K562 (cell line): ENCODE measurements at regions not wholly inside any gene's neighbourhood (a gene's known extent, or its start where the extent isn't known, plus 50 kb on each side); places are given as distances from the start of the nearest gene placed in this dataset.

ENCODE experiments used
- ATAC-seq: fragments of 200-7000 bp; cut with Tn5 transposase; 3 replicates; pipeline ENCODE4 v1.9.1; 2020; ENCODE audit warnings: moderate library complexity
- BruUV-seq: library from RNA; stranded (reverse); fragments of 400-500 nt; replicated peaks from 2 replicates; lab custom pipeline; 2021; lab: Mats Ljungman, UMichigan
- CTCF ChIA-PET: fragments of 300-600 bp; formaldehyde crosslinking; extraction: SDS; loops from one replicate; lab custom pipeline; 2021; ENCODE audit warnings: low intra/inter-chr PET ratio; lab: Yijun Ruan, JAX
- POLR2A ChIA-PET: fragments of 300-600, 350-650 bp; sonication (Branson Sonifier 250); formaldehyde crosslinking; extraction: SDS; loops from one replicate; lab custom pipeline; 2021; ENCODE audit warnings: antibody characterized with exemption, inconsistent platforms; lab: Yijun Ruan, JAX
- DNase-seq, 4 experiments: peaks; one replicate each; pipeline versions ENCODE4 v3.0.0 to v3.0.0-alpha.2; 2011 to 2018; ENCODE audit warnings: low spot score in 3 of 4, mixed read lengths in 3 of 4; ENCODE audit errors: extremely low read depth in 1 of 4
- FAIRE-seq: peaks from 2 replicates; lab custom pipeline; 2011; peaks lifted over from hg19 to GRCh38; lab: Jason Lieb, UNC
- H2AFZ ChIP-seq: 2 replicates; pipeline ENCODE4 v1.6.0; 2011; ENCODE audit warnings: low read depth, low read length, control low read depth, inconsistent platforms
- H3K27ac ChIP-seq: fragments of 200-600 bp; 3 replicates; pipeline ENCODE4 v1.8.0; 2011; ENCODE audit warnings: low read depth, mild to moderate bottlenecking, control low read depth, inconsistent platforms, low read length, moderate library complexity, mixed read lengths; ENCODE audit errors: extremely low read depth
- H3K27me3 ChIP-seq, 2 experiments: fragments of 300-600 bp in 1 of 2; 2 replicates in 1 of 2; 3 replicates in 1 of 2; pipeline versions ENCODE4 v1.6.0 to v1.8.0; 2011; ENCODE audit warnings: inconsistent platforms in 2 of 2, low read length in 2 of 2, mild to moderate bottlenecking in 1 of 2, mixed read lengths in 1 of 2, moderate library complexity in 1 of 2; ENCODE audit not compliant: control insufficient read depth in 2 of 2, insufficient read depth in 2 of 2
- H3K36me3 ChIP-seq: fragments of 300-600 bp; 3 replicates; pipeline ENCODE4 v1.8.0; 2011; ENCODE audit warnings: mild to moderate bottlenecking, low read length, inconsistent platforms; ENCODE audit not compliant: control insufficient read depth, insufficient read depth
- H3K4me1 ChIP-seq, 2 experiments: fragments of 200-600 bp in 1 of 2; replicated peaks in 1 of 2; 2 replicates in 1 of 2; 3 replicates in 1 of 2; pipeline versions ENCODE4 v1.5.1 to v1.8.0; 2011; ENCODE audit warnings: inconsistent platforms in 2 of 2, low read length in 2 of 2, mild to moderate bottlenecking in 1 of 2, mixed read lengths in 1 of 2, moderate library complexity in 1 of 2; ENCODE audit not compliant: control insufficient read depth in 2 of 2, insufficient read depth in 2 of 2
- H3K4me2 ChIP-seq: 2 replicates; pipeline ENCODE4 v1.6.1; 2011; ENCODE audit warnings: low read length, control low read depth, inconsistent platforms, mixed read lengths; ENCODE audit not compliant: insufficient read depth
- H3K4me3 ChIP-seq: fragments of 200-600 bp; sonication (generic), shearing (Covaris generic); 2 replicates; pipeline ENCODE4 v1.5.1; 2016; ENCODE audit warnings: control low read depth, inconsistent platforms
- H3K79me2 ChIP-seq: fragments of 200-600 bp; 3 replicates; pipeline ENCODE4 v1.8.0; 2011; ENCODE audit warnings: low read length, inconsistent platforms; ENCODE audit not compliant: control insufficient read depth, insufficient read depth
- H3K9ac ChIP-seq, 2 experiments: 2 replicates each; pipeline versions ENCODE4 v1.6.0 to v1.6.1; 2011; ENCODE audit warnings: low read depth in 2 of 2, low read length in 2 of 2, control low read depth in 1 of 2, inconsistent platforms in 1 of 2, mild to moderate bottlenecking in 1 of 2, mixed read lengths in 1 of 2; ENCODE audit not compliant: insufficient read depth in 1 of 2
- H3K9me1 ChIP-seq: one replicate; pipeline ENCODE4 v1.6.0; 2011; ENCODE audit warnings: inconsistent platforms, mild to moderate bottlenecking, low read length, moderate library complexity; ENCODE audit not compliant: control insufficient read depth, insufficient read depth
- H3K9me3 ChIP-seq: replicated peaks from 2 replicates; pipeline ENCODE4 v1.5.1; 2011; ENCODE audit warnings: low read depth, low read length, inconsistent platforms; ENCODE audit not compliant: control insufficient read depth, insufficient read depth
- H4K20me1 ChIP-seq: replicated peaks from 2 replicates; pipeline ENCODE4 v1.6.1; 2011; ENCODE audit warnings: low read length, inconsistent platforms, mixed read lengths; ENCODE audit not compliant: control insufficient read depth, insufficient read depth
- BCOR ChIP-seq: fragments of 450-650 bp; IDR thresholded peaks from 2 replicates; pipeline ENCODE4 v1.6.1; 2016
- CBFA2T2 ChIP-seq: fragments of 450-650 bp; conservative IDR thresholded peaks from 2 replicates; pipeline ENCODE4 v1.6.1; 2017; ENCODE audit warnings: mild to moderate bottlenecking
- CCAR2 ChIP-seq: fragments of 200-400 bp; formaldehyde crosslinking; IDR thresholded peaks from 2 replicates; pipeline ENCODE4 v1.6.1; 2017; ENCODE audit warnings: mild to moderate bottlenecking, low read depth, low read length
- GATA2 ChIP-seq: sonication (generic); formaldehyde crosslinking; IDR thresholded peaks from 2 replicates; pipeline ENCODE4 v1.4.0; 2020; ENCODE audit warnings: mild to moderate bottlenecking, missing genetic modification reagents
- HDGF ChIP-seq: fragments of 450-650 bp; IDR thresholded peaks from 2 replicates; pipeline ENCODE4 v1.6.1; 2016
- ZNF146 ChIP-seq: IDR thresholded peaks from one replicate; pipeline ENCODE4 v1.6.1; 2018; ENCODE audit warnings: missing compliant biosample characterization; ENCODE audit not compliant: unreplicated experiment
- ZNF384 ChIP-seq: IDR thresholded peaks from 2 replicates; pipeline ENCODE4 v1.6.1; 2012; ENCODE audit warnings: low read depth, low read length, improper control_type of control experiment
- WGBS: fragments of 100-300 bp; shearing (Covaris generic); methylation state at CpG from one replicate; pipeline ENCODE4 v1.1.6; 2016; ENCODE audit warnings: low coverage, mixed read lengths; ENCODE audit not compliant: insufficient coverage; ENCODE audit errors: missing lambda C conversion rate; 5-methylcytosine and 5-hydroxymethylcytosine counted together
- in situ Hi-C: fragments of 300-500 bp; cut with MboI; formaldehyde crosslinking; loops from 4 replicates; pipeline ENCODE4 v1.15.0; 2018; ENCODE audit warnings: inconsistent platforms, mixed read lengths
- intact Hi-C: fragments of 100-400 bp; cut with micrococcal nuclease; formaldehyde crosslinking; loops from 2 replicates; pipeline ENCODE4 v1.14.2; 2022
- TF ChIP-seq, protein P1 (sequence below), 3 experiments: fragments of 200-800 bp in 1 of 3; fragments of 250-450 bp in 1 of 3; fragments of 450-650 bp in 1 of 3; sonication (Bioruptor Pico) in 1 of 3; sonication (Bioruptor generic) in 1 of 3; formaldehyde crosslinking in 1 of 3; IDR thresholded peaks; 2 replicates each; pipeline versions ENCODE4 v1.6.1 to v1.8.0; 2016 to 2022; ENCODE audit warnings: mild to moderate bottlenecking in 2 of 3, missing genetic modification characterization in 2 of 3, missing compliant biosample characterization in 1 of 3, moderate library complexity in 1 of 3
- TF ChIP-seq, protein P2 (sequence below): sonication (generic); formaldehyde crosslinking; IDR thresholded peaks from 2 replicates; pipeline ENCODE4 v1.9.0; 2022; ENCODE audit warnings: mild to moderate bottlenecking, missing genetic modification reagents
- TF ChIP-seq, protein P3 (sequence below): sonication (generic); formaldehyde crosslinking; IDR thresholded peaks from 2 replicates; pipeline ENCODE4 v1.8.1; 2022; ENCODE audit warnings: missing genetic modification reagents
- TF ChIP-seq, protein P4 (sequence below): fragments of 450-650 bp; IDR thresholded peaks from 2 replicates; pipeline ENCODE4 v1.6.1; 2018; ENCODE audit warnings: mild to moderate bottlenecking, low read depth; ENCODE audit not compliant: partially characterized antibody

DNA sequence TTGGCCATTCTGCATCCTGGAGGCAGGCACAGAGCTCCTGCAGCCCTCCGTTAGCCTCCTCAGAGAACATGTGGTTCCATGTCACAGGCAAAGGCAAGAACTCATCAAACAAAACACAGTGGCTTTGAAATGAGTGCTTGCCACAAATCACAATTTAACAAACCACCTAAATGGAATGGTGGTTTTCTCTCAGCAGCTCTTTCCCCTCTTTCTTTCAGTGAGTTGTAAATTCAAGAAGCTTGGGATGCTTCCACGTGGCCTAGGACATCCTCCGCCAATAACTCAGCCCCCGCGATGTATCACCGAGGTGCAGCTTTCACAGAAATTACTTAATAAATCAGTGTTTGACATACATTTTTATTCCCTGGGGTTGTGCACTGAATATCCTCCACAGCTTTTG, 65.4 kb upstream of the RFC3 start:
- Histone ChIP-seq H3K27me3 (no peaks in the 10 kb centered on the region), H3K27ac (no peak overlapping the region), H3K36me3 (no peaks in the 10 kb centered on the region), H3K4me2 (no peak overlapping the region), H3K79me2 (no peaks in the 10 kb centered on the region)
- BruUV-seq: no TSS peak
- no peak for DNase-seq
- in situ Hi-C loops: no loop called here
- no peak for TF ChIP-seq GATA2
- no peak for TF ChIP-seq ZNF384
- TF ChIP-seq CBFA2T2: no peak
- no peak for TF ChIP-seq CCAR2
- TF ChIP-seq, all 486 proteins: peak for 0
- no peaks in the 10 kb centered on the region for H4K20me1 ChIP-seq
- ChIA-PET POLR2A (interaction anchor here (1.1 kb wide), 1 partner anchor 9 kb away, joined by 3 read pairs; no protein-coding TSS in a partner anchor), CTCF (no interaction called here)
- WGBS: 0% methylated on average over 6 of the region's 6 CpGs
- H3K4me3 ChIP-seq: no peak overlapping the region
- H3K9me1 ChIP-seq: no peaks in the 10 kb centered on the region
- H3K4me1 ChIP-seq: no peaks in the 10 kb centered on the region
- no peaks in the 10 kb centered on the region for H3K9me3 ChIP-seq
- no peak overlapping the region for H2AFZ ChIP-seq
- FAIRE-seq (no peak), ATAC-seq (no peak)
- intact Hi-C loops: no loop called here
- no peak overlapping the region for H3K9ac ChIP-seq

DNA sequence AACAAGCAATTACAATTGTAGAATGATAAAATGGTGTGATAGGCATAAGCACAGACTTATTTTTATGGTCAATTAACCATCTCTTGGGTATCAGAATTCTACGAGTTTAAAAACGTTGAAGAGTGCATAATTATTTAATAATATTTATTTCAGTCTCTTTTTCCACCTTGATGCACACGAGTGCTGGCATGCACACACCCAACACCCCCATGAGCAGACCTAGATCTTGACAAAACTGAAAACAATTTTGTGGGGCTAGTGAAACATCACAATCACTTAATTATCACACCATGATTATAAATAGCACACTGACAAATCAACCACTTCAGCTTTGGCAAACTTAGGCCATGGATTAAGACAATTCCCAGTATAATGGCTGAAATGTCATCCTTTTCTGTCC, 61.0 kb upstream of the RFC3 start:
- no peak overlapping the region for H3K27ac ChIP-seq
- FAIRE-seq: no peak
- H3K4me1 ChIP-seq: no peaks in the 10 kb centered on the region; a peak in 1 of 5 replicates
- 0% methylated on average over 3 of the region's 3 CpGs for WGBS
- no peaks in the 10 kb centered on the region for H3K9me1 ChIP-seq
- H3K27me3 ChIP-seq: no peaks in the 10 kb centered on the region
- no peak overlapping the region for H3K9ac ChIP-seq
- no peak for ATAC-seq
- BruUV-seq: no TSS peak
- H4K20me1 ChIP-seq: no peaks in the 10 kb centered on the region
- DNase-seq: no peak
- no peak overlapping the region for H2AFZ ChIP-seq
- no peaks in the 10 kb centered on the region for H3K79me2 ChIP-seq
- POLR2A ChIA-PET: no interaction called here
- H3K9me3 ChIP-seq: no peaks in the 10 kb centered on the region
- intact Hi-C loops (no loop called here), in situ Hi-C loops (no loop called here)
- H3K4me2 ChIP-seq: no peak overlapping the region
- CTCF ChIA-PET: no interaction called here
- no peaks in the 10 kb centered on the region for H3K36me3 ChIP-seq
- H3K4me3 ChIP-seq: no peak overlapping the region
- TF ChIP-seq BCOR (no peak), HDGF (no peak), ZNF146 (no peak)
- TF ChIP-seq, protein P1, sequence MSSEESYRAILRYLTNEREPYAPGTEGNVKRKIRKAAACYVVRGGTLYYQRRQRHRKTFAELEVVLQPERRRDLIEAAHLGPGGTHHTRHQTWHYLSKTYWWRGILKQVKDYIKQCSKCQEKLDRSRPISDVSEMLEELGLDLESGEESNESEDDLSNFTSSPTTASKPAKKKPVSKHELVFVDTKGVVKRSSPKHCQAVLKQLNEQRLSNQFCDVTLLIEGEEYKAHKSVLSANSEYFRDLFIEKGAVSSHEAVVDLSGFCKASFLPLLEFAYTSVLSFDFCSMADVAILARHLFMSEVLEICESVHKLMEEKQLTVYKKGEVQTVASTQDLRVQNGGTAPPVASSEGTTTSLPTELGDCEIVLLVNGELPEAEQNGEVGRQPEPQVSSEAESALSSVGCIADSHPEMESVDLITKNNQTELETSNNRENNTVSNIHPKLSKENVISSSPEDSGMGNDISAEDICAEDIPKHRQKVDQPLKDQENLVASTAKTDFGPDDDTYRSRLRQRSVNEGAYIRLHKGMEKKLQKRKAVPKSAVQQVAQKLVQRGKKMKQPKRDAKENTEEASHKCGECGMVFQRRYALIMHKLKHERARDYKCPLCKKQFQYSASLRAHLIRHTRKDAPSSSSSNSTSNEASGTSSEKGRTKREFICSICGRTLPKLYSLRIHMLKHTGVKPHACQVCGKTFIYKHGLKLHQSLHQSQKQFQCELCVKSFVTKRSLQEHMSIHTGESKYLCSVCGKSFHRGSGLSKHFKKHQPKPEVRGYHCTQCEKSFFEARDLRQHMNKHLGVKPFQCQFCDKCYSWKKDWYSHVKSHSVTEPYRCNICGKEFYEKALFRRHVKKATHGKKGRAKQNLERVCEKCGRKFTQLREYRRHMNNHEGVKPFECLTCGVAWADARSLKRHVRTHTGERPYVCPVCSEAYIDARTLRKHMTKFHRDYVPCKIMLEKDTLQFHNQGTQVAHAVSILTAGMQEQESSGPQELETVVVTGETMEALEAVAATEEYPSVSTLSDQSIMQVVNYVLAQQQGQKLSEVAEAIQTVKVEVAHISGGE (CRISPR knock-in tag; IDR thresholded peaks at IDR 0.05): no peak
- TF ChIP-seq, protein P2, sequence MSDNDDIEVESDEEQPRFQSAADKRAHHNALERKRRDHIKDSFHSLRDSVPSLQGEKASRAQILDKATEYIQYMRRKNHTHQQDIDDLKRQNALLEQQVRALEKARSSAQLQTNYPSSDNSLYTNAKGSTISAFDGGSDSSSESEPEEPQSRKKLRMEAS (CRISPR knock-in tag): no peak
- TF ChIP-seq, protein P3, sequence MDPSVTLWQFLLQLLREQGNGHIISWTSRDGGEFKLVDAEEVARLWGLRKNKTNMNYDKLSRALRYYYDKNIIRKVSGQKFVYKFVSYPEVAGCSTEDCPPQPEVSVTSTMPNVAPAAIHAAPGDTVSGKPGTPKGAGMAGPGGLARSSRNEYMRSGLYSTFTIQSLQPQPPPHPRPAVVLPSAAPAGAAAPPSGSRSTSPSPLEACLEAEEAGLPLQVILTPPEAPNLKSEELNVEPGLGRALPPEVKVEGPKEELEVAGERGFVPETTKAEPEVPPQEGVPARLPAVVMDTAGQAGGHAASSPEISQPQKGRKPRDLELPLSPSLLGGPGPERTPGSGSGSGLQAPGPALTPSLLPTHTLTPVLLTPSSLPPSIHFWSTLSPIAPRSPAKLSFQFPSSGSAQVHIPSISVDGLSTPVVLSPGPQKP (CRISPR knock-in tag): no peak
- TF ChIP-seq, protein P4, sequence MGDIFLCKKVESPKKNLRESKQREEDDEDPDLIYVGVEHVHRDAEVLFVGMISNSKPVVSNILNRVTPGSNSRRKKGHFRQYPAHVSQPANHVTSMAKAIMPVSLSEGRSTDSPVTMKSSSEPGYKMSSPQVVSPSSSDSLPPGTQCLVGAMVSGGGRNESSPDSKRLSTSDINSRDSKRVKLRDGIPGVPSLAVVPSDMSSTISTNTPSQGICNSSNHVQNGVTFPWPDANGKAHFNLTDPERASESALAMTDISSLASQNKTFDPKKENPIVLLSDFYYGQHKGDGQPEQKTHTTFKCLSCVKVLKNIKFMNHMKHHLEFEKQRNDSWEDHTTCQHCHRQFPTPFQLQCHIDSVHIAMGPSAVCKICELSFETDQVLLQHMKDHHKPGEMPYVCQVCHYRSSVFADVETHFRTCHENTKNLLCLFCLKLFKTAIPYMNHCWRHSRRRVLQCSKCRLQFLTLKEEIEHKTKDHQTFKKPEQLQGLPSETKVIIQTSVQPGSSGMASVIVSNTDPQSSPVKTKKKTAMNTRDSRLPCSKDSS: no peak
